GM19035 (cell line): ENCODE measurements at regions not wholly inside any gene's neighbourhood (a gene's known extent, or its start where the extent isn't known, plus 50 kb on each side); places are given as distances from the start of the nearest gene placed in this dataset.

Source experiments
- ATAC-seq: cut with Tn5 transposase; IDR thresholded peaks from one replicate; pipeline ENCODE4 v1.9.1; 2021; ENCODE audit not compliant: unreplicated experiment

GRCh38 chr2:23132823-23133595, 252.0 kb upstream of the KLHL29 start:
- ATAC-seq, result no peak

DNA sequence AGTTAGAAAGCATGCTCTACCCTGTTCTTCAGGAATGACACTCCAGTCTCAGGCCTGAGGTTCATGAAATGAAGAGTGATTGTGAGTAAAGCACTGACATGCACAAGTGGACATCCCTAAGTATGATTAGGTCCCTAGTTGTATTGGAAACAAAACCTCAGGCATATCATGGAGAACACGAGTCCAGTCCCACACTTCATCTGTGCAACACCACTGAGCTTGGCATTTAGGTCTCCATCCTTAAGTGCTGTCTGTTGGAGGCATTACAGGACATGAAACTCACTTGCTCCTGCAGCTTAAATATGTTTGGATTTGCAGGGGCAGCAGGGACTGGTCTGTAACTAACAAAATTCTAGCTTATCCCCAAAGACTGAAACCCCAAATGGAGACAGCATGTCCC, 250.3 kb upstream of the KLHL29 start:
- no peak for ATAC-seq

DNA sequence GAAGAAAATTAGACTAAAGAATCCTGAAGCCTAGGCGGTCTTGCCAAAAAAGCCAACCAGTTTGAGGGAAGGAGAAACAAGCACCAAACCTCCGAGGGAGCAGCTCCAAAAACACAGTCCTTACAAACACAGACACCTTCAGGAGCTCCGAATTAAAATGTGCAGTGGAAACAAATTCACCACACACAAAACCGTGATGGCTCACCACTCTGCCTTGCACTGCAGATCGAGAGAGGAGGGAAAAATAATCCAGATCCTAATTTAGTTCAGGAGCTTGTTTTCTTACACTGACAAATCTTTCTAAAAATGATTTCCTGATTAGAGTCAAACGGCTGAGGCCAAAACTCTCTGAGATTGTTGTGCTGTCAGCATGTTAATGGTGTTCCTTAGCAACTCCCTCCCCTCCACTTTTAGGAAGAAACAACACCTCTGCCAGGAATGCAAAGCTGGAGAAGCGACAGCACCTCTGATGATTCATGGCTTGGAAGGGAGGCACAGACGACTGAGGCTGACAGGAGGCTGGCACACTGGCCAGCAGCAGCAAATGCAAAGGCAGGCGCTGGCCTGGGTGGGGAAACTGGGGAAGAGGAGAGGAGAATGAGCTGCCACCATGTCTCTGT, 249.4 kb upstream of the KLHL29 start:
- no peak for ATAC-seq

GRCh38 chr2:23137166-23137565, 247.8 kb upstream of the KLHL29 start:
- no peak for ATAC-seq

DNA sequence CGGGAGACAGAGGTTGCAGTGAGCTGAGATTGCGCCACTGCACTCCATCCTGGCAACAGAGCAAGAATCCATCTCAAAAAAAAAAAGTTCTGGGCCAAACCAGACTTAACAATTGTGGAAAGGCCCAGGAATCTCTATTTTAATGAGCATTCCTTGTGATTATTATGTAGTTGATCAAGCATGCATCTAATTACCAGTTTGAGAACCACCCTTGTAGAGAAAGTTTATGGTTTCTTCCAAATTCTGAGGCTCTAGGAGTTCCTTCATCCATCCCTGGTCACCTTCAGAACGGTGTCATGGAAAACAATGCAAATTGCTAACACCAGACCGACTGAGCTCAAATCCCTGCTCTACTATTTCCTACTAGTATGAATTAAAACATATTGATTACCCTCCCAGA, 246.3 kb upstream of the KLHL29 start:
- ATAC-seq, result no peak

DNA sequence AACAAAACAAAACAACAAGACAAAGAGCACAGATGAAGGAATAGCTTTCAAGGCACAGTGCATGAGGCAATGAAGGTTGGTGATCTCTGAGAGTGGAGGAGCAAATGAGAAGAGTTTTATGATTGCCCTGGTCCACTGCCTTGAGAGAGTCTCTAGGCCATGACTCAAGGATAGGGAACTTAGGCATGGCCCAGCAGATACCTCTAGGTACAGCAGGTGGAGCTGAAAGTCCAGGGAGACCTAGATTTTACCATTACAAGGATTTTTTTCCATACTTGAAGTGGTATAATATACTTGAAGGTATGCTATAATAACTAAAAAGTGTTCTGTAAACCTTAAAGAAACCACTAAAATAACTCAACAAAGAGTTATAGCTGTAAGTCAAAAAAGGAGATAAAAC, 239.5 kb upstream of the KLHL29 start:
- no peak for ATAC-seq

- no peak for ATAC-seq
Measured at GRCh38 chr2:23146011-23146410, 239.0 kb upstream of the KLHL29 start.

- no peak for ATAC-seq
Measured at GRCh38 chr2:23148342-23148741, 236.6 kb upstream of the KLHL29 start.

- no peak for ATAC-seq
Measured at GRCh38 chr2:23149777-23150176, 235.2 kb upstream of the KLHL29 start.

DNA sequence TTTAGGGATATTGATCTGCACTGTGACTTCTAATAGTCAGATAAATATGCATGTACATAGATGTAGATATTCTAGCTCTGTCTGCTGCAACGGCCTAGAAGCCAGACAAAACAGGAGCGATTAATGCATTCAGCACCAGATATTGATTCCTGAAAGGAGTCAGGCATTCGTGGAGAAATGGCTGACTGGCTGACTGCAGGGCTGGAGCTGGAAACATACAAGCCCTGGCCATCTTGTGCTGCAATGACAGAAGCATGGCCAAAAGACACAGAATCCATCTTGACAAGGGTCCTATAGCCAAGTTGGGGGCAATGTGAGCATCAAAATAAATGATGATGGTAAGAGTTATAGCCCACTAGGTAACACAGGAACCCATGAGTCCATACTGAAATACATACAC, 231.5 kb upstream of the KLHL29 start:
- no peak for ATAC-seq

- no peak for ATAC-seq
Measured at GRCh38 chr2:23155022-23155421, 230.0 kb upstream of the KLHL29 start.

GRCh38 chr2:23157812-23158211, 227.2 kb upstream of the KLHL29 start:
- no peak for ATAC-seq

DNA sequence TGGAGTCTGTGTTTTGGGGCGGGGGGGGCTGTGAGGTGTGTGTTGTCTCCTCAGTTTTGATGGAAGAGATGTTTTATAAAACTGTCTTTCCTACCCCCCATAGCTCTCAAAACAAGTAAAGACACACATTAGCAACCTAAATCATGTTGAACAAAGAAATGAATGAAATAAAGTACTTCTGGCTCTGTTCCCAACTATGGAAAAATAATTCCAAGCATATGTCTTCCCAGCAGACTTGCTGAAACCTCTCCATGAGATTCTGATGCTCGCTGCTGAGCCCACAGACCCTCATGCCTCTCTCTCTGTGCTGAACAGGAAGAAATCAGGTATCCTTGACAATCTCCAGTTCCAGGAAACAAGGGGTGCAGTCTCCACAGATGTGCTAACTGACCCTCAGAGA, 226.7 kb upstream of the KLHL29 start:
- no peak for ATAC-seq

DNA sequence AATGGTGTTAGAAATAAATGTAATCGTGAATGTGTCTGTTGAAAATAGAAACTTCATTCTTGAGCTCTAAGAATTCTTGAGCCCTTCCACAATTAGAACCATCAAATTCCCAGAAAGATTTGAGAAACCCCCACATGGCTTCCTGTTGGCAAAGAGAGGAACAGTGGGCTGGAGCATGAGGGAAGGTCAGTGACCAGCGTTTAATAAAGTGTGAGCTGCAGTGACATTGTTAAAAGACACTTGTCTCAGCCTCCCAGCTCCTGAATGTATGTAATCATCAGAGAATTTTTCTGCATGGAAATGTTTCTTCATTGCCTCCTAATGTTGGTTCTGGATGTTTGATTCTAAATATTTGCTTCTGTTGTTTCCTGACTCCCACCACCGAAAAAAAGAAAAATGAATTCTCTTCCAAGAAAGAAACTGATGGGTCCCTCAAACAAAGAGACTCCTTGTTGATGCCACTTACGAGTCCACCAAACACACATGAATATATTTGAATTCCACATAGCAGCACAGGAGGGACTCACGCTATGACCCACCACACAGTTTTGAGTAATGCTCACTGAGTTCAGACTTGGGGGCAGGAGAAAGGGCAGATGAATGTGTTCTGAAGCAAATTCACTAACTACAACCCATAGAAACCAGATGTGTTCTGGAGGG, 225.1 kb upstream of the KLHL29 start:
- ATAC-seq, result no peak

GRCh38 chr2:23164173-23164572, 220.8 kb upstream of the KLHL29 start:
- ATAC-seq, result no peak

GRCh38 chr2:23169896-23170295, 215.1 kb upstream of the KLHL29 start:
- no peak for ATAC-seq

- ATAC-seq, result no peak
Measured at GRCh38 chr2:23171108-23171507, 213.9 kb upstream of the KLHL29 start.

DNA sequence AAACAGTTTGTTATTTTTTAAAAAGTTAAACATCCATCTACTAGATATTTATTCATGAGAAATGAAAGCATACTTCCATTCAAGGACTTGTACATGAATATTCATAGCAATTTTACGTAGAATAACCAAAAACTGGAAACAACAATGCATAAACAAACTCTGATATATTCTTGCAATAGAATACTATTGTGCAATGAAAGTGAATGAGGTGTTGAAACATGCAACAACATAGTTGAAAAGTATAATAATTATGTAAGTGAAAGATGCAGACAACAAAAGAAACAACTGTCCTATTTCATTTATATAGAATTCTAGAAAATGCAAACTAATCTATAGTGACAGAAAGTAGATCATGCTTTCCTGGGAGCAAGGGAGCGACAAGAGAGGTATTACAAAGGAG, 206.6 kb upstream of the KLHL29 start:
- ATAC-seq, result no peak

- no peak for ATAC-seq
Measured at GRCh38 chr2:23183733-23184132, 201.2 kb upstream of the KLHL29 start.

DNA sequence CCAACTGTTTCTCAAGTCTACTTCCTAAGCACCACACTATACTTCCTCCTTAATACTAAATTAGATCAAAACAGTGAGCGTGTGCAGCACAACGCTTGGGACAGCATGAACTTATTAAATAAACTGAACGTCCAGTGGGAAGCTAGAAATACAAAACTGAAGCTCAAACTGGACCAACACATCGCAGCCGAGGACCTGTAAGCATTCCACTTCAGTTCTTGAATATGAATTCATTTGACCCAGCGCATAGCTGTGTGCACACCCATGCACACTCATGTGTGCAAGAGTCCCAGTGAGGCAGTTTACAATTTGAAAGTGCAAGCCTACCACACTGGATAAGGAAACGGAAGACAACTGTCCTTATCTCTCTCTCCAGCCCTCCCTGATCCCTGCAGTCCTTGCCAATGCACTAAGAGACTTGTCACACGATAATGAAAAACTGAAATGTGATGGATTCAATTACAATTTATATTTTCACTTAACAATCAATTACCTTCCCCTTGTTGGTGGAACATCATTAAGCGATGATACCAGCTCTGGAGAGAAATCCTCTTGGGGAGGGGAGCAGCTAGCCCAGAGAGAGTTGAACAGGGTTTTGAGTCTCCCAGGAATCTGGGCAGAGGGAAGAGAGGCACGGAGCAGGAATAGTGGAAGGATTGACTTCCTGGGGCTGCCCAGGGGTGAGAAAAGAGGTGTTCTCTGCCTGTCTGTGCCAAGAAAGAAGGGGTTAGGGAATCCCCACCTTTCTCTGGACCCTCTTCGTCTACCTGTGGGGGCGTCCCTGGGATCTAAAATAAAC, 186.5 kb upstream of the KLHL29 start:
- no peak for ATAC-seq

DNA sequence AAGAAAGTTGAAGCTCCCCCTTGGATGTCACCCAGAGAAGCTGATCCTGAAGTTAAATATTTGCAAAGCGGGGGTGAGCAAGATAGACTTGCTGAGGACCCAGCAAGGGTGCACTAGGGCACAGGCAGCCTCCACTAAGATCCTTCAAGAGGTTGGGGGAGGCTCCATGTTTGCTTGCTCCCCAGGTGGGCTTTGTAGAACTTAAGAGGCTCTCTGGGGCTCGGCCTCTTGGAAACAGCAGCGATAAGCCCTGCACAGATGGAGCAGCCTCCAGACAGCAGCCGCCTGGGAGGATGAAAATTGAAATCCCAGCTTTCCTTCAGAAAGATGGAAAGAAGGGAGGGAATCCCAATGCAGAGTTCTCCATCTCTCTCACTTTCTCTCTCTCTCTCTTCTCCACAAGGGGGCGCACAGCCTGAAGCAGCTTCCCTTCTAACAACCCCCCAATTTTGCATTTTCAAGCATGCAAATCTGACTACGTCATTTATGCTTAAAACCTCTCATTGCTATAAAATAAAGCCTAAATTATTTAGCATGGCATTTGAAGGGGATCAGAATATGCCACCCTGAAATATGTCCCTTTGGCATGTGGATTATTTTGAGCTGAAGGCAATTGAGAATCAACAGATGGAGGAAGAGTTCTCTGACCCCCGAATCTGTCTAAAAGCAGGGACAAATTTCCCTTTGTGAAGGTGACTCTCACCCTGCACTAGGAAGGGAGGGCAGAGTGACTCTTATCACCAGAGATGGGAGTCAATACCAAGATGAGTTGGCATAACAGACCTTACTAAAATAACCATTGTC, 185.7 kb upstream of the KLHL29 start:
- ATAC-seq, result no peak
